WI38 (cell line): ENCODE measurements at regions not wholly inside any gene's neighbourhood (a gene's known extent, or its start where the extent isn't known, plus 50 kb on each side); places are given as distances from the start of the nearest gene placed in this dataset.

Experiments used
- H3K4me3 ChIP-seq: 2 replicates; pipeline ENCODE4 v1.5.1; 2011; ENCODE audit warnings: low read depth, mild to moderate bottlenecking, control low read depth, low read length
- TF ChIP-seq, protein P1 (sequence below): IDR thresholded peaks from 2 replicates; pipeline ENCODE4 v1.5.1; 2012; ENCODE audit warnings: low read depth, mild to moderate bottlenecking, control low read depth, low read length

DNA sequence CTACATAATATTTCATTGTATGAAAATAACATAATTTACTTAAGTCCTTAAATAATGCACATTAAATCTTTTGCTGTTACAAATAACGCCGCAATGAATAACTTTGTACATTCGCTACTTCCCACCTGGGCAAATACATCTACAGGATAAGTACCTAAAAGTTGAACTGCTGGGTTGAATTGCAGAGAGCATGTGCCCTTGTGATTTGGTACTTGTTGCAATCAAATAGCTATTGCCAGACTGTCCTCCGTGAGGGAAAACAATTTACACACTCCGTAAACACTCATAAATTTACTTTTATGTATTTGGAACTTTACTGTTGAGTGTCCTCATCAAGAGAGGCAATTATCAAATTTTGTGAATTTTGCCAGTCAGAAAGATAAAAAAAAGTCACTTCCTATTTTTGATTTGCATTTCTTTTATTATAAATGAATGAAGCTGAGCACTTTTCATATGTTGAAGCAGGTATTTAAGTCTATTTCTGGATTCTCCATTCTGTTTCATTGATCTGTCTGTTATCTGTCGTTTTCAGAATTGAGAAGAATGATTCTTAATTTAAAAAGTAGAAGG lies 140.8 kb upstream of the SERTAD2 start:
- H3K4me3 ChIP-seq, result no peak overlapping the region
- TF ChIP-seq, protein P1, sequence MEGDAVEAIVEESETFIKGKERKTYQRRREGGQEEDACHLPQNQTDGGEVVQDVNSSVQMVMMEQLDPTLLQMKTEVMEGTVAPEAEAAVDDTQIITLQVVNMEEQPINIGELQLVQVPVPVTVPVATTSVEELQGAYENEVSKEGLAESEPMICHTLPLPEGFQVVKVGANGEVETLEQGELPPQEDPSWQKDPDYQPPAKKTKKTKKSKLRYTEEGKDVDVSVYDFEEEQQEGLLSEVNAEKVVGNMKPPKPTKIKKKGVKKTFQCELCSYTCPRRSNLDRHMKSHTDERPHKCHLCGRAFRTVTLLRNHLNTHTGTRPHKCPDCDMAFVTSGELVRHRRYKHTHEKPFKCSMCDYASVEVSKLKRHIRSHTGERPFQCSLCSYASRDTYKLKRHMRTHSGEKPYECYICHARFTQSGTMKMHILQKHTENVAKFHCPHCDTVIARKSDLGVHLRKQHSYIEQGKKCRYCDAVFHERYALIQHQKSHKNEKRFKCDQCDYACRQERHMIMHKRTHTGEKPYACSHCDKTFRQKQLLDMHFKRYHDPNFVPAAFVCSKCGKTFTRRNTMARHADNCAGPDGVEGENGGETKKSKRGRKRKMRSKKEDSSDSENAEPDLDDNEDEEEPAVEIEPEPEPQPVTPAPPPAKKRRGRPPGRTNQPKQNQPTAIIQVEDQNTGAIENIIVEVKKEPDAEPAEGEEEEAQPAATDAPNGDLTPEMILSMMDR, result no peak

DNA sequence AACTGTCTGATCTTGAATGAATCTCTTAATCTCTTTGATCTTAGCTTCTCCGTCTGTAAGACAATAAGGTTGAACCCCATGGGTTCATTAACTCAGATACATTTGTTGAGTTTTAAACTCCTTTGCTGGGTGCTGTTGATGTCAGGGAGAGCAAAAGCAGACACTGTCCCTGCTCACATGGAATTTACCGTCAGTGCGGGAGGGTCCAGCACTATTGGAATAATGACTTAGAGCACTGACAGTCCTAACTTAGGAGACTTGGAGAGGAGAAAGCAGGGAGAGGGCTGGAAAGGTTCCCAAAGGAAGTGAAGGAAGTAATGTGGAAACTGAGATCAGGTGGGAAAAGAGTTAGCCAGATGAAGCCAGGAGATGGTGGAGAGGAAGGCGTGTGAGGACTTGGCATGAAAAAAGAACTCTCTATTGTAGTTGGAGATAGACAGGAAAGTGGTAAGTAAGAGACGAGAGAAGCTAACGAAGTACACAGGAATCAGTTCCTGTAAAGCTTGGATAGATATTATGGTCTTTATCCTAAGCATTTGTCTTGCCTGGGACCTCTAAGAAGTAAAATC lies 141.4 kb upstream of the SERTAD2 start:
- TF ChIP-seq, protein P1, result no peak
- no peak overlapping the region for H3K4me3 ChIP-seq

DNA sequence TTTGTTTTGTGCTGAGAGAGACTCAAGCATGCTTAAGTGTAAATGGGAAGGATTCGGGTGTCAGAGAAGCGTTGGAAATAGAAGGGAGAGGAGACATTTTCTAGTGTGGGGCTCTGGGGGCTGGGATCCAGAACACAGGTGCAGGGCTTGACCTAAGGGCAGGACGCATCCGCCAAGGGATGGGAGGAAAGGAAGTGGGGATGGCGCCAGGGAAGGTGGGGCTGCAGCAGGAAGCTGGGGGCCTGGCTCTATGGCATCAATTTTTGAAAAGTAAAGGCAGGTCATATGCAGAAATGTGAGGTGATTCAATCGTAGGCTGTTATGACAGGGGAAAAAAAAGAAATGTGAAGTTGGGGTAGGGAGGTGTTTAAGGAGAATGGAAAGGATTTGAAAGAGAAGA lies 143.2 kb upstream of the SERTAD2 start:
- TF ChIP-seq, protein P1, result no peak
- no peak overlapping the region for H3K4me3 ChIP-seq

DNA sequence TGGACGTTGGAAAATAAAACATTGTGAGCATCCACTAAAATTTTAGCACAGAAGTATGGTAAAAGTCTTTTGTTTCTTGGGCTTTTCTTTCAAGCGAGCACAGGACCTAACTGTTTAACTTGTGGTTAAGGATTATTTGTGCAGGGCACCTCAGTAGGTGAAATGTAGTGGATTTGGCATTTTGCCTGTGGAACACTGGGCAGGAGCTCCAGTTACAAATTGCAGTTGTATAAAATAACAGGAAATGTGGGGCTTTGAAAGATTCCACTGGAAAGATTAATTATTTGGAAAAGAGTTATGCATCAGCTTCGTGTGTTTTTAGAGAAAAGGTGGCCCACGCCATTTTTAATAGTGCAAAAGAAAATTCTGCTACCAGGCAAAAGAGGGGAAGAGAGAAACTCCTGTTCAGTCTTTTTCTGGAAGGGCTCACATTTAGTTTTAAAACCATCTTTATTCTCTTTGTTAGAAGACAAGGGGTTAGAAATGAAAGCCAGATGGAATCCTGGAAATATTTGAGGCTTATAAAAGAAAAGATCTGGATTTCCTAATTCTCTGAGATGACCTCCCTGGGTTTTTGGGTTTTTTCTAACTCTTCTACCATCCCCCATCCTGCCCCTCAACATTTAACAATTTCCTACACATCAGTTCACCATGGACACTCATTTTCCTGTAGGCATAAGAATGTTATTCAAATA lies 144.3 kb upstream of the SERTAD2 start:
- no peak overlapping the region for H3K4me3 ChIP-seq
- TF ChIP-seq, protein P1, result no peak

DNA sequence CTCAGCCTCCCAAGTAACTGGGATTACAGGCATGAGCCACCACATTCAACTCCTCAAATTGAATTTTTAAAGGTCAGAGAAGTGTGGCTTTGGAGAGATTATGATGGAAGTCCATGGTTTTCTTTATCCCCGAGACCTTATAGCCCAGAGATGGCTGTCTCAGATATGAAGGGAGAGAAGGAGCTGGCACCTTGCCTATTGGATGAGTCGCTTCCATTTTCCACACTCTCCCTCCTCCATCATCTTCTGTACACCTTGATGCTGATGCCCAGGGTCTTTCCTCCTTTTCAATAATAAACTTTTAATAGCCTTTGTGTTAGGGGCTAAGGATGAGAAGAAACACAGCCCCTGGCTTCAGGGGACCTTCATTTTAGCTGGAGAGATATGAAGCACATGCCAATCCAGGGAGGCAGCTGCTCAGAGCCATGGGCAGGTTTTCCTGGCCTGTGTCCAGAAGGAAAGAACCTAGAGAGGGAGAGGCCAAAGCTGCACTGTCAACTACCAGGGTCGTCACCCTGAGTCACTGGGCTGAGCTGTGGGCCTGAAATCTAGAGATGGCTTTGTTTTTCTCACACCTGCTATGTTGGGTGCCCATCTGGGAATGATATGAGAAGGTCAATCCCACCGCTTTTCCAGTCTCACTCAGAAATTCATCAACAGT lies 146.0 kb upstream of the SERTAD2 start:
- TF ChIP-seq, protein P1, result no peak

DNA sequence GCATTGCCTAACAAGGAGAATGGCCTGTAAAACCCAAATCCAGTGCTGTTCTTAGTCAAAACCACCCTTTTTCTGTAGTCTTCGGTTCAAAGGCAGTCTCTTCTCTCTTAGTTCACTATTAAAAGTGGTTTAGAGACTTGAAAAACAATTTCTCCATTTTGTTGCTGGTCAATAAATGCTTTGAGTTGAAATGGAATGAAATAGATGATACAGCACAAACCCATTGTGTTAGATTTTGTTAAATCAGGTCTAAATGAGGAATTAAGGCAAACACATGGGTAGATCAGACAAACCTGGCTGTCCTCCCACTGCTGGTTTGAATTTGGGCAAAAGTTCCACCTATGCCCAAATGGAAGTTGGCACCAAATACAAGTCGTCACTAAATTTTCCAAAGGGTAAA lies 150.1 kb upstream of the SERTAD2 start:
- no peak overlapping the region for H3K4me3 ChIP-seq
- TF ChIP-seq, protein P1, result no peak

More for the DNA sequence above, 146.0 kb upstream of the SERTAD2 start:
- H3K4me3 ChIP-seq, result no peak overlapping the region

DNA sequence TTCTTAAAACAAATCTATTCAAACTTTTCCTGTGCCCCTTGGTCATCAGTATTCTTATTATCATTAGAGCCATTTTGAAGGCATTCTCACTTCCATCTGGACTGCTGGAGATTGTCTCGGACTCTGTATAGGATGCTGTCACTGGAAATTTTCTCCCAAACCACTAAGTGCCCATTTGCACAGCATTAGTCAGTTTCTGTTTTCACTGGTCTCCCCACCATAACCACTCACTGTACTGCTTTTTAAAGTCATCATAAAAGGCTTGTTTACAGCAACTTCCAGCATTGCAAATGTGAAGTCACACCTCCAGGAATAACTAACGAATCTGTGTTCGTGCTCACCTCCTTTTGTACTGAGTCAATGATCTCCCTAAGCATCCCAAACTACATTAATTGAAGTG lies 150.9 kb upstream of the SERTAD2 start:
- TF ChIP-seq, protein P1, result no peak
- no peak overlapping the region for H3K4me3 ChIP-seq
